HG03159 (cell line): ENCODE measurements at regions not wholly inside any gene's neighbourhood (a gene's known extent, or its start where the extent isn't known, plus 50 kb on each side); places are given as distances from the start of the nearest gene placed in this dataset.
A peak's percentile ranks its signal among the peaks of the same experiment; 100 is the strongest.

Source experiments
- ATAC-seq: cut with Tn5 transposase; IDR thresholded peaks from one replicate; pipeline ENCODE4 v1.9.1; 2021; ENCODE audit warnings: mild to moderate bottlenecking, moderate library complexity; ENCODE audit not compliant: unreplicated experiment

- no peak for ATAC-seq
These were observed 237.1 kb downstream of the TTC32 start for GRCh38 chr2:19664646-19665045.

GRCh38 chr2:19659024-19659792 lies 242.6 kb downstream of the TTC32 start:
- no peak for ATAC-seq

- ATAC-seq = no peak
These were observed 245.8 kb downstream of the TTC32 start for GRCh38 chr2:19656011-19656410.

GRCh38 chr2:19654310-19655090 lies 247.3 kb downstream of the TTC32 start:
- ATAC-seq = no peak

- ATAC-seq = no peak
These were observed 248.3 kb downstream of the TTC32 start for GRCh38 chr2:19653509-19653908.

- no peak for ATAC-seq
These were observed 249.0 kb downstream of the TTC32 start for GRCh38 chr2:19652811-19653210.

GRCh38 chr2:19651466-19651865 lies 250.3 kb downstream of the TTC32 start:
- no peak for ATAC-seq

- ATAC-seq = no peak
These were observed 251.9 kb downstream of the TTC32 start for GRCh38 chr2:19649785-19650380.

GRCh38 chr2:19649142-19649541 lies 252.6 kb downstream of the TTC32 start:
- no peak for ATAC-seq

- no peak for ATAC-seq
These were observed 253.2 kb downstream of the TTC32 start for GRCh38 chr2:19648583-19648982.

GRCh38 chr2:19646987-19647386 lies 254.8 kb downstream of the TTC32 start:
- ATAC-seq = no peak

GRCh38 chr2:19644763-19645162 lies 257.0 kb downstream of the TTC32 start:
- ATAC-seq = no peak

GRCh38 chr2:19643117-19643518 lies 258.7 kb downstream of the TTC32 start:
- ATAC-seq = peak; percentile 91

- ATAC-seq = no peak
These were observed 259.3 kb downstream of the TTC32 start for GRCh38 chr2:19642501-19642900.

GRCh38 chr2:19635951-19636510 lies 265.8 kb downstream of the TTC32 start:
- no peak for ATAC-seq

GRCh38 chr2:19632403-19632991 lies 269.3 kb downstream of the TTC32 start:
- no peak for ATAC-seq

GRCh38 chr2:19631871-19632270 lies 269.9 kb downstream of the TTC32 start:
- no peak for ATAC-seq

GRCh38 chr2:19630921-19631320 lies 270.9 kb downstream of the TTC32 start:
- no peak for ATAC-seq

- ATAC-seq = no peak
These were observed 268.9 kb upstream of the OSR1 start for GRCh38 chr2:19627359-19627758.

GRCh38 chr2:19623488-19623887 lies 265.1 kb upstream of the OSR1 start:
- ATAC-seq = no peak

GRCh38 chr2:19617257-19617848 lies 258.9 kb upstream of the OSR1 start:
- ATAC-seq = no peak
